ENCODE measurements at regions not wholly inside any gene's neighbourhood (a gene's known extent, or its start where the extent isn't known, plus 50 kb on each side); places are given as distances from the start of the nearest gene placed in this dataset.

GRCh38 chr15:95816591-95816990 lies 513.9 kb upstream of the NR2F2 start:
- H2AFZ ChIP-seq (ENCODE audit: low read depth, low read length), result no peak overlapping the region
- H3K4me3 ChIP-seq (ENCODE audit: low read length), result no peak overlapping the region
- no peaks in the 10 kb centered on the region for H3K27me3 ChIP-seq (ENCODE audit: low read depth, low read length)
- TF ChIP-seq EZH2phosphoT487 (IDR thresholded peaks at IDR 0.05; ENCODE audit: low read depth) (no peak), CTCF (IDR thresholded peaks at IDR 0.05; ENCODE audit: low read depth, low read length) (no peak)
- H3K4me2 ChIP-seq (ENCODE audit: low read length), result no peak overlapping the region
- H4K20me1 ChIP-seq (ENCODE audit: insufficient read depth, low read length), result no peaks in the 10 kb centered on the region
- no peak overlapping the region for H3K9ac ChIP-seq (ENCODE audit: low read length)
- no peaks in the 10 kb centered on the region for H3K4me1 ChIP-seq (ENCODE audit: low read length)
- H3K9me3 ChIP-seq (ENCODE audit: insufficient read depth, low read length), result no peaks in the 10 kb centered on the region
- H3K36me3 ChIP-seq (replicated peaks; ENCODE audit: low read depth, low read length), result no peaks in the 10 kb centered on the region
- H3K79me2 ChIP-seq (ENCODE audit: low read length), result no peaks in the 10 kb centered on the region
- H3K27ac ChIP-seq (ENCODE audit: low read length), result no peak overlapping the region

- no peaks in the 10 kb centered on the region for H3K79me2 ChIP-seq (ENCODE audit: low read length)
- no peaks in the 10 kb centered on the region for H3K9me3 ChIP-seq (ENCODE audit: insufficient read depth, low read length)
- no peak overlapping the region for H3K4me3 ChIP-seq (ENCODE audit: low read length)
- H3K4me1 ChIP-seq (ENCODE audit: low read length), result no peaks in the 10 kb centered on the region
- H3K27ac ChIP-seq (ENCODE audit: low read length), result no peak overlapping the region
- TF ChIP-seq CTCF (IDR thresholded peaks at IDR 0.05; ENCODE audit: low read depth, low read length) (no peak), EZH2phosphoT487 (IDR thresholded peaks at IDR 0.05; ENCODE audit: low read depth) (no peak)
- no peak overlapping the region for H2AFZ ChIP-seq (ENCODE audit: low read depth, low read length)
- H3K27me3 ChIP-seq (ENCODE audit: low read depth, low read length), result no peaks in the 10 kb centered on the region
- no peak overlapping the region for H3K9ac ChIP-seq (ENCODE audit: low read length)
- no peaks in the 10 kb centered on the region for H3K36me3 ChIP-seq (replicated peaks; ENCODE audit: low read depth, low read length)
- no peaks in the 10 kb centered on the region for H4K20me1 ChIP-seq (ENCODE audit: insufficient read depth, low read length)
- H3K4me2 ChIP-seq (ENCODE audit: low read length), result no peak overlapping the region
Observed at GRCh38 chr15:95822961-95823360, 507.5 kb upstream of the NR2F2 start.

GRCh38 chr15:95825208-95825607 lies 505.3 kb upstream of the NR2F2 start:
- Histone ChIP-seq H4K20me1 (ENCODE audit: insufficient read depth, low read length) (no peaks in the 10 kb centered on the region), H3K27ac (ENCODE audit: low read length) (no peak overlapping the region), H3K4me3 (ENCODE audit: low read length) (no peak overlapping the region), H3K9me3 (ENCODE audit: insufficient read depth, low read length) (no peaks in the 10 kb centered on the region), H3K4me1 (ENCODE audit: low read length) (no peaks in the 10 kb centered on the region), H3K9ac (ENCODE audit: low read length) (no peak overlapping the region), H3K27me3 (ENCODE audit: low read depth, low read length) (no peaks in the 10 kb centered on the region), H2AFZ (ENCODE audit: low read depth, low read length) (no peak overlapping the region), H3K79me2 (ENCODE audit: low read length) (no peaks in the 10 kb centered on the region), H3K4me2 (ENCODE audit: low read length) (no peak overlapping the region), H3K36me3 (replicated peaks; ENCODE audit: low read depth, low read length) (no peaks in the 10 kb centered on the region)
- TF ChIP-seq CTCF (IDR thresholded peaks at IDR 0.05; ENCODE audit: low read depth, low read length), result no peak
- TF ChIP-seq EZH2phosphoT487 (IDR thresholded peaks at IDR 0.05; ENCODE audit: low read depth), result no peak

GRCh38 chr15:95825671-95826411 lies 504.7 kb upstream of the NR2F2 start:
- Histone ChIP-seq H3K4me2 (ENCODE audit: low read length) (no peak overlapping the region), H3K27ac (ENCODE audit: low read length) (no peak overlapping the region), H3K27me3 (ENCODE audit: low read depth, low read length) (no peaks in the 10 kb centered on the region), H3K36me3 (replicated peaks; ENCODE audit: low read depth, low read length) (no peaks in the 10 kb centered on the region), H3K9me3 (ENCODE audit: insufficient read depth, low read length) (no peaks in the 10 kb centered on the region), H3K9ac (ENCODE audit: low read length) (no peak overlapping the region), H3K79me2 (ENCODE audit: low read length) (no peaks in the 10 kb centered on the region), H2AFZ (ENCODE audit: low read depth, low read length) (no peak overlapping the region), H3K4me3 (ENCODE audit: low read length) (no peak overlapping the region), H3K4me1 (ENCODE audit: low read length) (no peaks in the 10 kb centered on the region), H4K20me1 (ENCODE audit: insufficient read depth, low read length) (no peaks in the 10 kb centered on the region)
- TF ChIP-seq CTCF (IDR thresholded peaks at IDR 0.05; ENCODE audit: low read depth, low read length) (no peak), EZH2phosphoT487 (IDR thresholded peaks at IDR 0.05; ENCODE audit: low read depth) (no peak)

Data from OCI-LY3 (cell line).